ENCODE measurements at regions not wholly inside any gene's neighbourhood (a gene's known extent, or its start where the extent isn't known, plus 50 kb on each side); places are given as distances from the start of the nearest gene placed in this dataset.
"Not testable (repeated sequence)": the region's sequence is repeated elsewhere in the genome, so short reads cannot be mapped to it uniquely, and the experiment has no call there.

DNA sequence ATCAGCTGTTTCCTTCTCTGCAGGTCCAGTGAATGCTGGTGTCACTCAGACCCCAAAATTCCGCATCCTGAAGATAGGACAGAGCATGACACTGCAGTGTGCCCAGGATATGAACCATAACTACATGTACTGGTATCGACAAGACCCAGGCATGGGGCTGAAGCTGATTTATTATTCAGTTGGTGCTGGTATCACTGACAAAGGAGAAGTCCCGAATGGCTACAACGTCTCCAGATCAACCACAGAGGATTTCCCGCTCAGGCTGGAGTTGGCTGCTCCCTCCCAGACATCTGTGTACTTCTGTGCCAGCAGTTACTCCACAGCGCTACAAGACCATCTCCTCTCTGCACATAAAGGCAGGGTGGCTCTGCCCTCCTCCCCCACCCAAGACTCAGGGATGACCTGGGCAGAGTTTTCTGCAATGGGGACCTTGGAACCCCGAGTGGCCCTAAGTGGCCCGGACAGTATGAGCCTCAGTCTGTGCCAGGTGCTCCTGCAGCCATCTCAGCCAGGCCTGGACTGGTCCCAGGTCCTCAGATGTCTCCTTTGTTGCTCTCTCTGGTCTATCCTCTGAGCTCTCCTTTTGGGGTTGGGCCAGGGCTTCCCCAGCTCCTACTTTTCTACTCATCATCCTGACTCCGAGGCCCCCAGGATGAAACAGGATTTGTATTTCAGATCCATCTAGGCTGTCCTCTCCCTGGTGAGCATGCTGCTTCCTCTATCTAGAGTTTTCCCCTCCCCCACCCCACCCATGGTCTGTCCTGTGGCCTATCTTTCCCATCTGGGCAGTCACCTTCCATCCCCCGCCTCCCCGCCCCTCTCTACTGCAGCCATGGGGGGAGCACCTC lies 212.1 kb upstream of the PRSS58 start:
- DNase-seq (ENCODE audit: low read depth in 2 of 2) = no peak

- no peak for DNase-seq (ENCODE audit: low read depth in 2 of 2)
Measured at GRCh38 chr7:142468871-142469665, 211.2 kb upstream of the PRSS58 start.

GRCh38 chr7:142467056-142467655 lies 209.3 kb upstream of the PRSS58 start:
- DNase-seq (ENCODE audit: low read depth in 2 of 2) = not testable (repeated sequence)

GRCh38 chr7:142463401-142463850 lies 205.6 kb upstream of the PRSS58 start:
- DNase-seq (ENCODE audit: low read depth in 2 of 2) = no peak

- DNase-seq (ENCODE audit: low read depth in 2 of 2) = no peak
Measured at GRCh38 chr7:142461437-142461836, 203.6 kb upstream of the PRSS58 start.

DNA sequence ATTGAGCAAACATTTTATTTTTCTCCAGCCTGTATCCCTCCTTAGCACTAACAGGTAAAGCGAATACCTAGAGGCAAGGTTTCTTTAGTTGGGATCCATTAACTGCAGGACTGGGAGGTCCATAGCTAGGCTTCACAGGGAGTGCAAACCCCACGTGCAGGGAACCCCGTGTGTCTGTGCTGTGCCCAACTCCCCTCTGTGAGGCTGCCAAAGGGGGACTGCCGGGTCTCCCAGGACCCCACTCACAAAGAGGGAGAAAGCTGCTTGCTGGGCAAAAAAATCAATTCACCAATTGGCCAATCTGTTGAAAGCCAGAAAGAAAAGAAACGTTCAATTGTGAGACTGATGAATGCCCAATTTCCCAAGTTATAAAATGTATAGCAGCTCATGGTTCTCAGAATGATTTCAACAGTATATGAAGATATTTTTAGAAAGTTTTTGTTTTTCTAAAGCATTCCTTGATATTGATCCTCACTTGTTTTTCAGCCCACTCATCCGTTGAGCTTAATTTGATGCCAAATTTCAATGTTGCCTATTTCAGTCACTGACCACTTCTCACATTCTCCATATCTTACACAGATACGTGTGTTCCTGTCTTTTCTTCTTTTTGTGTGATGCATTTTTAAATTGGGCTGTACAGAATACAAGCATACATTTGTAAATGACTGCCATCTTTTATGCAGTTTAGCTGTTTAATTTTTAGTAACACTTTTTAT lies 202.7 kb upstream of the PRSS58 start:
- DNase-seq (ENCODE audit: low read depth in 2 of 2) = no peak

- no peak for DNase-seq (ENCODE audit: low read depth in 2 of 2)
Measured at GRCh38 chr7:142459551-142459963, 201.7 kb upstream of the PRSS58 start.

DNA sequence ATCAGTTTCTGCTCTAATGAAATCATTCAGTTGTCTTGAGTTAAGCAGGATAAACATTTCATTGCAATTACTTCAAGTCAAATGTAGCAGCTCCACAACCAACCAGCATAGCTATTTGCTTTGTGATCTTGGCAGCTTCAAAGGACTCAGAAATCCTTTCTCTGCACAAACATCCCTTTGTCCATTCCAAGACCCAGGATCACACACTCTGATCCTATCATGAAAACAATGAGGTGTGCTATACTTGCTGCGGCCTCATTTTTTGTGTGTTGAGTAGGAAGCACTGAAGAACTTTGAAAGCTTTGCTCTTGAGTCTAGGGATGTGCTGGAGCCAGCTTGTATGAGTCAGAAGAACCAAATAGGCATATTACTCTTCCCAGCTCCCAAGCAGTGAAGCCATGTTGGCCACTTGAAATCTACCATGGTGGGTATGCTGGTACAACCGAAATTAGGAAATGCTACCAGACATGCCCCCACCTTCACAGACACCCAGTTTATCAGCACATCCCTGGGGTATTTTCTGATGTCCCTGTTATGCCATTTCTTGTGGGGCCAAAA lies 199.4 kb upstream of the PRSS58 start:
- no peak for DNase-seq (ENCODE audit: low read depth in 2 of 2)

GRCh38 chr7:142455392-142455791 lies 197.5 kb upstream of the PRSS58 start:
- DNase-seq (ENCODE audit: low read depth in 2 of 2) = no peak

- no peak for DNase-seq (ENCODE audit: low read depth in 2 of 2)
Measured at GRCh38 chr7:142454862-142455261, 197.0 kb upstream of the PRSS58 start.

- DNase-seq (ENCODE audit: low read depth in 2 of 2) = no peak
Measured at GRCh38 chr7:142452791-142453190, 194.9 kb upstream of the PRSS58 start.

- no peak for DNase-seq (ENCODE audit: low read depth in 2 of 2)
Measured at GRCh38 chr7:142451817-142452216, 194.0 kb upstream of the PRSS58 start.

DNA sequence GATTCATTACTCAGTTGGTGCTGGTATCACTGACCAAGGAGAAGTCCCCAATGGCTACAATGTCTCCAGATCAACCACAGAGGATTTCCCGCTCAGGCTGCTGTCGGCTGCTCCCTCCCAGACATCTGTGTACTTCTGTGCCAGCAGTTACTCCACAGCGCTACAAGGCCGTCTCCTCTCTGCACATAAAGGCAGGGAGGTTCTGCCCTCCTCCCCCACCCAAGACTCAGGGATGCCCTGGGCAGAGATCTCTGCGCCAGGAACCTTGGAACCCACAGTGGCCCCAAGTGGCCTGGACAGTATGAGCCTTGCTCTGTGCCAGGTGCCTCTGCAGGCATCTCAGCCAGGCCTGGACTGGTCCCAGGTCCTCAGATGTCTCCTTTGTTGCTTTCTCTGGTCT lies 193.4 kb upstream of the PRSS58 start:
- no peak for DNase-seq (ENCODE audit: low read depth in 2 of 2)

GRCh38 chr7:142450695-142451094 lies 192.8 kb upstream of the PRSS58 start:
- no peak for DNase-seq (ENCODE audit: low read depth in 2 of 2)

GRCh38 chr7:142450206-142450605 lies 192.3 kb upstream of the PRSS58 start:
- DNase-seq (ENCODE audit: low read depth in 2 of 2) = no peak

GRCh38 chr7:142448857-142449256 lies 191.0 kb upstream of the PRSS58 start:
- not testable (repeated sequence) for DNase-seq (ENCODE audit: low read depth in 2 of 2)

GRCh38 chr7:142447762-142448161 lies 189.9 kb upstream of the PRSS58 start:
- no peak for DNase-seq (ENCODE audit: low read depth in 2 of 2)

- DNase-seq (ENCODE audit: low read depth in 2 of 2) = no peak
Measured at GRCh38 chr7:142445019-142445686, 187.3 kb upstream of the PRSS58 start.

- DNase-seq (ENCODE audit: low read depth in 2 of 2) = no peak
Measured at GRCh38 chr7:142443216-142444010, 185.6 kb upstream of the PRSS58 start.

DNA sequence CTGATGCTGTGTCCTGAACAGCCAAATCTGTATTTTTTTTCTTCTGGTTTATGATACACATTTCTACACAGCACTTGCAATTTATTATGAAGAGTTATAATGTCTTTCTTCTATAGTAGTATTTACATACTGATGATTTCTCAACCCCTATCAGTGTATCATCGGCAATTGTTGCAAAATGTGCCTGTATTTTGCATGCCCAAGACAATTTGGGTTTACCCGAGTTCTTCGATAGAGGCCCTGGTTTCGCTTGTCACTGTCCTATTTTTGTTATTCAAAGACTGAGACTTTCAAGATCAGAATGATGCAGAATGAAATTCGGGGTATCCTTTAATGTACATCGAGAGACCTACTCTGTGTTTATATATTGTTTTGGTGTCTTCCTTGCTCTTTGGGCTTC lies 184.5 kb upstream of the PRSS58 start:
- DNase-seq (ENCODE audit: low read depth in 2 of 2) = no peak
